Colonic mucosa (tissue), 4 donors: ENCODE measurements at regions not wholly inside any gene's neighbourhood (a gene's known extent, or its start where the extent isn't known, plus 50 kb on each side); places are given as distances from the start of the nearest gene placed in this dataset.

Experiments
- DNase-seq: peaks from one replicate; pipeline ENCODE4 v3.0.0-alpha.2; 2020
- H3K27ac ChIP-seq: fragments of 200-600 bp; one replicate; pipeline ENCODE4 v1.8.0; 2021
- H3K27me3 ChIP-seq: fragments of 200-600 bp; one replicate; pipeline ENCODE4 v1.8.0; 2021
- H3K36me3 ChIP-seq: fragments of 200-600 bp; one replicate; pipeline ENCODE4 v1.8.0; 2021
- H3K4me1 ChIP-seq: fragments of 200-600 bp; one replicate; pipeline ENCODE4 v1.8.0; 2021; ENCODE audit warnings: mild to moderate bottlenecking
- H3K4me3 ChIP-seq: fragments of 200-600 bp; one replicate; pipeline ENCODE4 v1.8.0; 2021
- H3K9ac ChIP-seq, 2 donors: one replicate each; pipeline ENCODE4 v1.7.0; 2013; ENCODE audit warnings: control low read depth in 2 of 2, low read depth in 2 of 2, low read length in 2 of 2
- H3K9me3 ChIP-seq: fragments of 200-600 bp; one replicate; pipeline ENCODE4 v1.8.0; 2021
- intact Hi-C: fragments of 100-400 bp; cut with DNase I; formaldehyde crosslinking; loops from one replicate; pipeline ENCODE4 v1.14.1; 2022
- TF ChIP-seq, protein P1 (sequence below): fragments of 200-600 bp; IDR thresholded peaks from one replicate; pipeline ENCODE4 v1.8.0; 2022; ENCODE audit warnings: antibody characterized with exemption, mild to moderate bottlenecking
- donor health status: healthy.
- donor health status: DM: no; HTN: no; CAD: no.
- donor health status: DM: no; HTN: no; CAD: no.

DNA sequence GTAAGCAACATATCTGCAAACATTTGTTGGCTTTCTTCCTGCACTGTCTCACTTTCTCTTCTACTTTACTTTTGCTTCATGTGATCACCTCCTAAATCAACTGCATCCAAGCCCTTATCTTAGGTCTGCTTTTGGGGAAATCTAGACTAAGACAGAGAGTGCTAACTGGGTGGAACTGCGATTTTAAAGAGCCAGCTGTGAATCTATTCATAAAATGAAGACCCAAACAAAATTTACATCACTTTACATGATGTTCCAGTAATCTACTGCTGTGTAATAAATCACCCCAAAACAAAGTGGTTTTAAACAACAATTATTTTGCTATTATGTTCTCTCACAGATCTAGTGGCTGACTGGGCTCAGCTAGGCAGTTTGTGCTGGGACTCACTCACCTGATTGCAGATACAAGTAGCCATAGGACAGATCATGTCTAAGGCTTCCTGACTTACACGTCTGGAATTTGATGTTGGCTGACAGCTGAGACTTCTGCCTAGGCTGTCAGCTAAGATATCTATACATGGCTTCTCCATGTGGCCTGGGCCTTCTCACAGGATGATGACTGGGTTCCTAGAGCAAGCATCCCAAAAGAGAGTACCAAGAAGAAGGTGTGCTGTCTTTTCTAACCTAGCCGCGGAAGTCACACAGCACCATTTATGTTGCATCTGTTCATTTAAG, 145.1 kb upstream of the TBCA start:
- intact Hi-C loops = no loop called here
- no peaks in the 10 kb centered on the region for H3K36me3 ChIP-seq
- H3K27ac ChIP-seq = no peak overlapping the region
- H3K9ac ChIP-seq = no peak overlapping the region
- TF ChIP-seq, protein P1, sequence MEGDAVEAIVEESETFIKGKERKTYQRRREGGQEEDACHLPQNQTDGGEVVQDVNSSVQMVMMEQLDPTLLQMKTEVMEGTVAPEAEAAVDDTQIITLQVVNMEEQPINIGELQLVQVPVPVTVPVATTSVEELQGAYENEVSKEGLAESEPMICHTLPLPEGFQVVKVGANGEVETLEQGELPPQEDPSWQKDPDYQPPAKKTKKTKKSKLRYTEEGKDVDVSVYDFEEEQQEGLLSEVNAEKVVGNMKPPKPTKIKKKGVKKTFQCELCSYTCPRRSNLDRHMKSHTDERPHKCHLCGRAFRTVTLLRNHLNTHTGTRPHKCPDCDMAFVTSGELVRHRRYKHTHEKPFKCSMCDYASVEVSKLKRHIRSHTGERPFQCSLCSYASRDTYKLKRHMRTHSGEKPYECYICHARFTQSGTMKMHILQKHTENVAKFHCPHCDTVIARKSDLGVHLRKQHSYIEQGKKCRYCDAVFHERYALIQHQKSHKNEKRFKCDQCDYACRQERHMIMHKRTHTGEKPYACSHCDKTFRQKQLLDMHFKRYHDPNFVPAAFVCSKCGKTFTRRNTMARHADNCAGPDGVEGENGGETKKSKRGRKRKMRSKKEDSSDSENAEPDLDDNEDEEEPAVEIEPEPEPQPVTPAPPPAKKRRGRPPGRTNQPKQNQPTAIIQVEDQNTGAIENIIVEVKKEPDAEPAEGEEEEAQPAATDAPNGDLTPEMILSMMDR = no peak
- H3K4me3 ChIP-seq = no peak overlapping the region
- DNase-seq = no peak
- H3K27me3 ChIP-seq = no peaks in the 10 kb centered on the region
- no peaks in the 10 kb centered on the region for H3K9me3 ChIP-seq
- no peaks in the 10 kb centered on the region for H3K4me1 ChIP-seq

DNA sequence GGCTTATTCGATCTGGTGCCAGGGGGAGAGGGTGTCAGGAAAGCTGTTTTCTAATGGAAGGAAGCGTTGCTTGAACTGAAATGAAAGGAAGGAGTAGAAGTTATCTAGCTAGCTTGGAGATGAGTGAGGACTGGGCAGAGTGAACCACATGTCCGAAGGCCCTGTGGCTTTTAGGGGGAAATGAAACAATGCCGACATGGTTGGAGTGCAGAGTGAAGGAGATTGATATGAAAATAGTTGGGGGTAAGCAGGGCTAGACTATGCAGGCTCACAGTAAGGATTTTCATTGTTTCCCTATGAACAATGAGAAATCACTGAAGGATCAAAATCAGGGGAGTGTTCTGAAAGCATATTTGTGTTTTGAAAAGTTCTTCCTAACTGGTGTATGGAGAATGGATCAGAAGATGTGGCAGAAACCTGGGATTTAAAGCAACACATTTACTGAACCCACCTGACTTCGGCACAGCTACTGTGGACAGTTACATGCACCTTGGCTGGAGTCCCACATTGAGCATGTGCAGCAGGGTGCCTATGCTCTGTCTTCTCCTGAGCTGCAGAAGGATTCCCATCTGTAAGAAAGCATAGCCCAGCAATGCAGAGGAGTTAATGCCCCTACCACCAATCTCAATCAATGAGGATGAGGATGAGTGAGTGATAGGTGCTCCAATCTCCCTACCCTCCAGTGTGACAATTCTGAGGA, 144.4 kb upstream of the TBCA start:
- Histone ChIP-seq H3K9me3 (no peaks in the 10 kb centered on the region), H3K4me3 (no peak overlapping the region), H3K9ac (no peak overlapping the region), H3K36me3 (no peaks in the 10 kb centered on the region), H3K27ac (no peak overlapping the region), H3K27me3 (no peaks in the 10 kb centered on the region), H3K4me1 (no peaks in the 10 kb centered on the region)
- DNase-seq = no peak
- intact Hi-C loops = no loop called here
- TF ChIP-seq, protein P1 = no peak

DNA sequence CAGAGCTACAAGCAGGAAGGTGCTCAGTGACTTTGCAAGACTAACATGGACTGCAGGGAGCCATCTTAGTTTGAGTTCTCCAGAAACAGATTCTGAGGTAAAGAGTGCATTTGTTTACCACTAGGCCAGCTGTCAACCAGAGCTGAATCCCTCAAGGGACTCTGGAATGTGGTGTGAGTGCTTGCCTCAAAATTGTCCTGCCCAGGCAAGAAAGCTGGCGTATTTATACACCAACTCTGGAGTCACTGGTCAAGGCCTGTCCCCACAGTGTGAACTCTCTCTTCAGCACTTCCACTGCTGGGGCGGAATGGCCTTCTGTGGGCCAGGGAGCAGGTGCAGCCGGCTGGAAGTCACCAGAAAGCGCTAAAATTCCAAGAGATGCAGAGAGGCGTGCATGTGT, 139.2 kb upstream of the TBCA start:
- Histone ChIP-seq H3K27me3 (no peaks in the 10 kb centered on the region), H3K4me3 (no peak overlapping the region)

DNA sequence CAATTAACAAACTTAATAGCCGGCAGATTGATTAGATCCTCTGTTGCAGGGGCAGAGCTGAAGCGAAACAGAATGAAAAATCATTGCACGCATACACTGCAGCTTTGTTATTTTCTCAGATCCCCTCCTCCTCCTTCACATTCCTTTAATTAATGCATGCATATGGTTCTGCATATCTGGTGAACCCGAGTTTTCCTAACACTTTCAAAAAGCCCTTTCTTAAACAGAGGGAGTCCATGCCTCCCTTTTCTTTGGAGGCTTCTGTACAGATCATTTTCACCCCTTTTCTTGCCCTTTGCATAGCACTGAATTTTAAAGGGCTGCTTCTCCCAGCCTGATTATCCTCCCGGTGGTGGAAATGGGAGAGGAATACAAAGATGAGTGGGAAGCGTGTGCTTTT, 136.6 kb upstream of the TBCA start:
- Histone ChIP-seq H3K9ac (no peak overlapping the region), H3K27me3 (no peaks in the 10 kb centered on the region), H3K9me3 (no peaks in the 10 kb centered on the region), H3K4me3 (no peak overlapping the region), H3K4me1 (no peaks in the 10 kb centered on the region), H3K27ac (no peak overlapping the region), H3K36me3 (no peaks in the 10 kb centered on the region)
- DNase-seq = no peak
- TF ChIP-seq, protein P1 = no peak
- intact Hi-C loops = no loop called here

More for the DNA sequence above, 139.2 kb upstream of the TBCA start:
- Histone ChIP-seq H3K9me3 (no peaks in the 10 kb centered on the region), H3K36me3 (no peaks in the 10 kb centered on the region), H3K9ac (no peak overlapping the region), H3K4me1 (no peaks in the 10 kb centered on the region), H3K27ac (no peak overlapping the region)
- TF ChIP-seq, protein P1 = no peak
- intact Hi-C loops = no loop called here
- no peak for DNase-seq

DNA sequence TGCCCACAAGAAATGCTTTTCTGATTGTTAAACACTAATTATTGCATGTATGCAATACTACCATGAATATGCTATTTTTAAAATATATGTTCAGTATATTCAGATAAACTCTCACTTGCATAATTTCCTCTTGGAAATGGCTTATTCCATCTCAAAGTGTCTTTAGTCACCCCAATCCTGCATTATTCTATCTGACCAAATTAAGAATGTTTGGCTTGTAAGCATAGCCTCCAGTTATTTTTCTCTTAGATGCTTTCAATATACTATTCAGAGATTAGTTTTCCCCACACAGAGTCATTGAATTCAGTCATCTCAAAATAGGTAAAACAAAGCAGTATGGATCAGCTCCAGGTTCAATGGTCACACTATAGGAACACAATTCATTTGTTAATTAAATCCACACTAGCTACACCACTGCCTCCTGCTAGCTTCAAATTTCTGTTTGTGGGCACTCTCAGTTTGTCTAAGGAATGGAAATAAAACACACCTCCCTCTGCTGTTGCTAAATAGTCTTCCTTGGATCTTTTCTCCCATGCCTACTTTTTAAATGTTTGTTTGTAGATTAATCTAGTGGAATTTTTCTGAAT, 134.6 kb upstream of the TBCA start:
- intact Hi-C loops = no loop called here
- no peak overlapping the region for H3K4me3 ChIP-seq
- TF ChIP-seq, protein P1 = no peak

More for the DNA sequence above, 134.6 kb upstream of the TBCA start:
- no peak for DNase-seq
- no peaks in the 10 kb centered on the region for H3K36me3 ChIP-seq
- no peaks in the 10 kb centered on the region for H3K27me3 ChIP-seq
- no peaks in the 10 kb centered on the region for H3K9me3 ChIP-seq
- H3K4me1 ChIP-seq = no peaks in the 10 kb centered on the region
- no peak overlapping the region for H3K9ac ChIP-seq
- no peak overlapping the region for H3K27ac ChIP-seq
